MCF 10A (cell line): ENCODE measurements at regions not wholly inside any gene's neighbourhood (a gene's known extent, or its start where the extent isn't known, plus 50 kb on each side); places are given as distances from the start of the nearest gene placed in this dataset.
A peak's percentile ranks its signal among the peaks of the same experiment; 100 is the strongest.
"Not testable (repeated sequence)": the region's sequence is repeated elsewhere in the genome, so short reads cannot be mapped to it uniquely, and the experiment has no call there.

Source experiments
- BruUV-seq: library from RNA; stranded (reverse); fragments of 400-500 nt; replicated peaks from 2 replicates; lab custom pipeline; 2021; lab: Mats Ljungman, UMichigan
- CTCF ChIA-PET: fragments of 300-600 bp; sonication (Branson Sonifier 250); formaldehyde crosslinking; extraction: SDS; loops from one replicate; lab custom pipeline; 2021; ENCODE audit warnings: antibody characterized with exemption, inconsistent platforms; lab: Yijun Ruan, JAX
- POLR2A ChIA-PET: fragments of 300-600, 350-650 bp; sonication (Branson Sonifier 250); formaldehyde crosslinking; extraction: SDS; loops from one replicate; lab custom pipeline; 2020; ENCODE audit warnings: antibody characterized with exemption, inconsistent platforms; lab: Yijun Ruan, JAX
- DNase-seq: peaks from one replicate; pipeline ENCODE4 v3.0.0-alpha.2; 2018; ENCODE audit not compliant: unreplicated experiment
- H3K27ac Mint-ChIP-seq: one replicate; pipeline ENCODE4 v1.8.0; 2022; ENCODE audit warnings: mild to moderate bottlenecking, low read depth, mixed read lengths; ENCODE audit not compliant: unreplicated experiment
- H3K27me3 Mint-ChIP-seq: one replicate; pipeline ENCODE4 v1.8.0; 2022; ENCODE audit warnings: mixed read lengths; ENCODE audit not compliant: insufficient read depth, unreplicated experiment
- H3K36me3 Mint-ChIP-seq: one replicate; pipeline ENCODE4 v1.8.0; 2022; ENCODE audit warnings: mild to moderate bottlenecking, moderate library complexity, mixed read lengths; ENCODE audit not compliant: insufficient read depth, unreplicated experiment
- H3K4me1 Mint-ChIP-seq: one replicate; pipeline ENCODE4 v1.8.0; 2022; ENCODE audit warnings: mixed read lengths; ENCODE audit not compliant: insufficient read depth, unreplicated experiment
- H3K4me3 Mint-ChIP-seq: one replicate; pipeline ENCODE4 v1.8.0; 2022; ENCODE audit warnings: mild to moderate bottlenecking, moderate library complexity, mixed read lengths; ENCODE audit not compliant: unreplicated experiment
- H3K9me3 Mint-ChIP-seq: one replicate; pipeline ENCODE4 v1.8.0; 2022; ENCODE audit warnings: mixed read lengths; ENCODE audit not compliant: unreplicated experiment
- intact Hi-C: fragments of 100-400 bp; cut with micrococcal nuclease; formaldehyde crosslinking; loops from 2 replicates; pipeline ENCODE4 v1.14.1; 2022
- TF ChIP-seq, protein P1 (sequence below): fragments of 200-600 bp; IDR thresholded peaks from one replicate; pipeline ENCODE4 v1.8.0; 2022; ENCODE audit warnings: antibody characterized with exemption, mild to moderate bottlenecking; ENCODE audit not compliant: unreplicated experiment

DNA sequence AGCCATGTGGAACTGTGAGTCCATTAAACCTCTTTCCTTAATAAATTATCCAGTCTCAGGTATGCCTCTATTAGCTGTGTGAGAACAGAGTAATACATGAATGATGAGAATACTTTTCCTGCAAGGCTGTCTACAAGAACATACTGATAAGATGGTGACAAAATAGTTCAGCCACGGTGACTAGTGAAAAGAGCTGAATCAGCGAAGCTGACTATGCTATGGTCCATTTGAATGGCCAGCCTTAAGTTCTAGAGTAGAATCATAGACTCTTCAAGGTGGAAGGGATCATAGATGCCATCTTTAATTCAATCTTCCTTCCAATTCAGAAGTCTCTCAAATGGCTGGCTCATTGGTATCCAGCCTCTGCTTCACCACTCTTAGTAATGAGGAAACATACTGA lies 163.3 kb downstream of the SPANXN1 start:
- Mint-ChIP-seq H3K36me3 (no peaks in the 10 kb centered on the region), H3K4me3 (no peak overlapping the region), H3K9me3 (no peaks in the 10 kb centered on the region), H3K4me1 (no peaks in the 10 kb centered on the region), H3K27ac (no peak overlapping the region), H3K27me3 (no peaks in the 10 kb centered on the region)
- BruUV-seq, result no TSS peak
- POLR2A ChIA-PET, result no interaction called here
- CTCF ChIA-PET, result no interaction called here
- TF ChIP-seq, protein P1, sequence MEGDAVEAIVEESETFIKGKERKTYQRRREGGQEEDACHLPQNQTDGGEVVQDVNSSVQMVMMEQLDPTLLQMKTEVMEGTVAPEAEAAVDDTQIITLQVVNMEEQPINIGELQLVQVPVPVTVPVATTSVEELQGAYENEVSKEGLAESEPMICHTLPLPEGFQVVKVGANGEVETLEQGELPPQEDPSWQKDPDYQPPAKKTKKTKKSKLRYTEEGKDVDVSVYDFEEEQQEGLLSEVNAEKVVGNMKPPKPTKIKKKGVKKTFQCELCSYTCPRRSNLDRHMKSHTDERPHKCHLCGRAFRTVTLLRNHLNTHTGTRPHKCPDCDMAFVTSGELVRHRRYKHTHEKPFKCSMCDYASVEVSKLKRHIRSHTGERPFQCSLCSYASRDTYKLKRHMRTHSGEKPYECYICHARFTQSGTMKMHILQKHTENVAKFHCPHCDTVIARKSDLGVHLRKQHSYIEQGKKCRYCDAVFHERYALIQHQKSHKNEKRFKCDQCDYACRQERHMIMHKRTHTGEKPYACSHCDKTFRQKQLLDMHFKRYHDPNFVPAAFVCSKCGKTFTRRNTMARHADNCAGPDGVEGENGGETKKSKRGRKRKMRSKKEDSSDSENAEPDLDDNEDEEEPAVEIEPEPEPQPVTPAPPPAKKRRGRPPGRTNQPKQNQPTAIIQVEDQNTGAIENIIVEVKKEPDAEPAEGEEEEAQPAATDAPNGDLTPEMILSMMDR, result no peak
- intact Hi-C loops, result no loop called here
- no peak for DNase-seq

- intact Hi-C loops, H3K4me1 Mint-ChIP-seq, H3K36me3 Mint-ChIP-seq, POLR2A ChIA-PET, BruUV-seq, H3K9me3 Mint-ChIP-seq, DNase-seq, H3K27me3 Mint-ChIP-seq, CTCF ChIA-PET, H3K27ac Mint-ChIP-seq, H3K4me3 Mint-ChIP-seq: not testable (repeated sequence)
Measured at GRCh38 chrX:145436211-145436610, 188.9 kb downstream of the SPANXN1 start.

GRCh38 chrX:145464650-145465049 lies 217.3 kb downstream of the SPANXN1 start:
- Mint-ChIP-seq H3K27ac (no peak overlapping the region), H3K27me3 (no peaks in the 10 kb centered on the region), H3K36me3 (no peaks in the 10 kb centered on the region), H3K4me1 (no peaks in the 10 kb centered on the region), H3K4me3 (no peak overlapping the region), H3K9me3 (no peaks in the 10 kb centered on the region)
- no TSS peak for BruUV-seq
- intact Hi-C loops, result no loop called here
- ChIA-PET POLR2A (no interaction called here), CTCF (interaction anchor here (0.8 to 1.1 kb wide), 2 partner anchors 21 to 760 kb away, joined by 3 to 4 read pairs; no protein-coding TSS in a partner anchor)
- TF ChIP-seq, protein P1, result no peak
- DNase-seq, result peak; percentile 13

DNA sequence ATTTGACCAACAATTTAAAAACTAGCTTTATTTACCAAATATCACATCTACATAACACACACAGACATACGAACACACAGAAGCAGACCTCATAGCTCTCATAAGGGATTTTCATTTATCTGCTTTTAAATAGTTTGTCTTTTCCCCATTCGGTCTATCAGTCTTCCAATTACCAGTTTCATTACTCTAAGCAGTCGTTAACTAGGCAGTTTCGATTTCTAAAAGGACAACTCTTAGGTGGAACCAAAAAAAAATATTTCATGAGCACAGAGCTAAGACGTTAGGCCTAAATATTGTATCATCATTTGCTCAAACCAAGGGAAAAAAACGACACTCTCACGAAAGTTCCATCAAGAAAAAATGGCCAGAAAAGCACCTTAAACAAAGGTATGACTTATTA lies 228.4 kb downstream of the SPANXN1 start:
- POLR2A ChIA-PET, result interaction anchor here (1.1 to 2.3 kb wide), 4 partner anchors 9 to 107 kb away, joined by 3 to 6 read pairs (median 4); no protein-coding TSS in a partner anchor
- Mint-ChIP-seq H3K4me1 (no peaks in the 10 kb centered on the region), H3K27me3 (no peaks in the 10 kb centered on the region), H3K27ac (no peak overlapping the region), H3K4me3 (no peak overlapping the region), H3K36me3 (no peaks in the 10 kb centered on the region), H3K9me3 (no peaks in the 10 kb centered on the region)
- TF ChIP-seq, protein P1, result no peak
- no peak for DNase-seq
- intact Hi-C loops, result no loop called here
- BruUV-seq, result no TSS peak
- CTCF ChIA-PET, result interaction anchor here (1.6 kb wide), 1 partner anchor 10 kb away, joined by 3 read pairs; no protein-coding TSS in a partner anchor
